GM18502 (cell line): ENCODE measurements at regions not wholly inside any gene's neighbourhood (a gene's known extent, or its start where the extent isn't known, plus 50 kb on each side); places are given as distances from the start of the nearest gene placed in this dataset.
"Not testable (repeated sequence)": the region's sequence is repeated elsewhere in the genome, so short reads cannot be mapped to it uniquely, and the experiment has no call there.

Source experiments
- ATAC-seq: cut with Tn5 transposase; IDR thresholded peaks from one replicate; pipeline ENCODE4 v1.9.1; 2021; ENCODE audit warnings: mild to moderate bottlenecking; ENCODE audit not compliant: unreplicated experiment, poor library complexity

DNA sequence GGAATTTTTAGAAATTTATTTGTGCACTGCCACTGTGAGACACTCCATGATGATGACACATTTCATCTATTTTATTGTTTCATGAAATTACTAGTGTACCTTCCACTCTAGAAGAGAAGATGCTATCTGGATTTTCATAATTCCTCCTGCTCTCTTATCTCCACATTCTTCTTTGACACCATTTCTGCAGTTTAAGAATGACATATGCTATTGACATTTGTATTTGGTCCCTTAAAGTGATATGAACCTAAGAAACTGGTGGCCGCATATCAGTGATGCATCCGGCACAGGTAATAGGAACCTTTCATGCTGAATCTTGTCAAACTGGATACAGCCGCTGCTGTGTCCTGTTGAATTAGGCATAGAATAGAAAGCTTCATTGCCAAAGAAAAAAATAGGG is 696.3 kb downstream of the TMEM121 start:
- ATAC-seq = no peak

DNA sequence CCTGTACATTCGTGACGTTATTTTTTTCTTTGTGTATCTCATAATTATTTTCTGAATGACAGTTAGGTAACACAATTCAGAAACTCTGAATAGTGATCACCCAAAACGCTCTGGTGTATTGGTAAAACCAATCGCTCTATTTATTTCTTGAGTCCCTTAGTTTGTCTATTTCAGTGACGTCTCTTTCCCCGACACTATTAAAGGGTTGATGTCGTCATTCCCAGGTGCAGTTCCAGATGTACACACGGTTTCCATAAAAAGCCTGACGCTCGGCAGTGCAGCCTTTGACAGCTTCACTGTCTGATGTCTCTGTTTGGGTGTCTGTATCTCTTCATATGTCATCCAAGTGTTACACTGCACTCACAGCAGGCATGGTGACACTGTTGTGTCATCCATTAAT is 701.4 kb downstream of the TMEM121 start:
- no peak for ATAC-seq

DNA sequence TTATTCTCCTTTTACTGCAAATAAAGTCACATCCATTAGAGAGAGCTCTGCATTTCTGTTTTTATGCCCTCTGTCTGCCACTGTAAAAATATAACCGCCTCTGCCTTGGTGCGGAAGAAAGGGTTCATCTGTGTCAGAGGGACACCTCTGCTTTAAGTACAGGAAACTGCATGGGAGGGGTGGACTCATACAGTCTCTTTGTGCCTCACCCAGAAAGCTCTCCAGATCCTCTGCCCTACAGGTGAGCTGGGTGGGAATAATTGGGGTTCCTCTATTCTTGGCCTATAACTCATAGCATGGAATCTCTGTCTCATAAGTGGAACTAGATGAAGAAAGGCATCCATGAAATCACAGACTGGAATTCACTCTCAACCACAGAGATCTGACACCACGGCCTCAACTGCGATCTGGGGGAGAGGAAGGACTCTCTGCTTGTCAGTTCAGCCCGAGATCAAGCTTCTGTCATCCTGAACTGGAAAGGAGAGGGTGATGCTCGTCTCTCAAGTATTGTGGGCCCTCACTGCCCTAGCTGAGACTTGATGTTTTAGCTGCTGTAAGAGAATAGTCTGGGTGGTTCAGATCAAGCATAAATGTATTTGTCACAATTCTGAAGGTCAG is 702.3 kb downstream of the TMEM121 start:
- no peak for ATAC-seq

DNA sequence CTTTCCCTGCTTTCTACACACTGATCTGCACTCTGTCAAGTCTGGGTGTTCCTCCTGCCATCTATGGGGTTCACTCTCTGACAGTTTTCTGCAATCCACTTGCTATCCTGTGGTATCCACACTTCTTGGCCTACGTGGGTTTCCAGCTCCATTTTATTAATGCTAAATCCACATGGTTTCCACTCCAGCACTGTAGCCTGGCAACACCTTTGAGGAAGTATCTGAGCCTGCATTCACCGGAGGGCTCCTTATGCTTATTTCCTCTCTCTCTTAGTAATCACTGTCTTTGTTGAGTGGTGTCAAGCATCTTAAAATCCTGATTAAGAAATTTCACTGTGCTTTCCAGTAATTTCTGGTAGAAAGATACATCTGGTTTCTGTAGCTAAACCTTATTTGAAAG is 703.7 kb downstream of the TMEM121 start:
- ATAC-seq = no peak

DNA sequence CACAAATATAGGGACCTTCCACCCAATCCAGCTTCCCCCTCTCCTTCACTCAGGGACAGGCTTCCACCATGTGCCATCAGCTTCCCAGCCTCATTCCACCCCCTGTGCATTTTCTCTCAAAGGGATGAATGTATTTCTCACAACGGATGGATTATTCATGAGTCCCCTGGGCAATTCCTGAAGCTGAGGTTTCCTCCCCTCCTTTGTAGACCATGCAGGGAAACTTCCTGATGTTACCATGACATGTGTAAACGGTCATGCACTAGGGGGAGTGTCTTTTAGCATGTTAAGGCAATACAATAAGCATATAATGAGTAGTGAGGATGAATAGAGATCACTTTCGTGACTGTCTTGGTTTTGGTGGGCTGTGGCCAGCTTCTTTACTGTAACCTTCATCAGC is 706.8 kb downstream of the TMEM121 start:
- ATAC-seq = not testable (repeated sequence)

DNA sequence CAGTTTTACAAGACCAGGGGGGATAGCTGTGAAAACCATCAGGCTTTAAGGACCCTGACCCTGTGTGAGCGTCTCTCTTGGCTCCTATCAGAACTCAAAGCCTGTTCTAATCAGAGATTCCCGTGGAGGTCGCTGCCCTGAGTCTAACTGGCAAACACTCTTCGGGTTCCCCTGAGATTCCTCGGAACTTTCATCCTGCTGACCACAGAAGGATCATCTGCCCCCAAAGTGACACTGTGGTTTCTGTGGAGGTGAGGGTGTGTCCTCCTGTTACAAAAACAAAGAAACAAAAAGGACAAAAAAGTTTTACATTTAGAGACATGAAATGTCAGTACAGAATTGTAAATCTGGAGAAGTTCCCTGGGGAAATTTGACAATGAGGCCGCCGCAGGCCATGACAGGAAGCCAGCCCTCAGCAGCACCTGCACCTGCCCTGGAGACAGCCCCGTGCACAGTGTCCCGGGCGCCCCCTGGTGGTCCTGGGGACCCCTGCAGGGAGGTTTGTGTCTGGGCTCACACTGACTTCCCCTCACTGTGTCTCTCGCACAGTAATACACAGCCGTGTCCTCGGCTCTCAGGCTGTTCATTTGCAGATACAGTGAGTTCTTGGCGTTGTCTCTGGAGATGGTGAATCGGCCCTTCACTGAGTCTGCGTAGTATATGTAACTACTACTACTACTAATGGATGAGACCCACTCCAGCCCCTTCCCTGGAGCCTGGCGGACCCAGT is 708.3 kb downstream of the TMEM121 start:
- ATAC-seq = not testable (repeated sequence)

DNA sequence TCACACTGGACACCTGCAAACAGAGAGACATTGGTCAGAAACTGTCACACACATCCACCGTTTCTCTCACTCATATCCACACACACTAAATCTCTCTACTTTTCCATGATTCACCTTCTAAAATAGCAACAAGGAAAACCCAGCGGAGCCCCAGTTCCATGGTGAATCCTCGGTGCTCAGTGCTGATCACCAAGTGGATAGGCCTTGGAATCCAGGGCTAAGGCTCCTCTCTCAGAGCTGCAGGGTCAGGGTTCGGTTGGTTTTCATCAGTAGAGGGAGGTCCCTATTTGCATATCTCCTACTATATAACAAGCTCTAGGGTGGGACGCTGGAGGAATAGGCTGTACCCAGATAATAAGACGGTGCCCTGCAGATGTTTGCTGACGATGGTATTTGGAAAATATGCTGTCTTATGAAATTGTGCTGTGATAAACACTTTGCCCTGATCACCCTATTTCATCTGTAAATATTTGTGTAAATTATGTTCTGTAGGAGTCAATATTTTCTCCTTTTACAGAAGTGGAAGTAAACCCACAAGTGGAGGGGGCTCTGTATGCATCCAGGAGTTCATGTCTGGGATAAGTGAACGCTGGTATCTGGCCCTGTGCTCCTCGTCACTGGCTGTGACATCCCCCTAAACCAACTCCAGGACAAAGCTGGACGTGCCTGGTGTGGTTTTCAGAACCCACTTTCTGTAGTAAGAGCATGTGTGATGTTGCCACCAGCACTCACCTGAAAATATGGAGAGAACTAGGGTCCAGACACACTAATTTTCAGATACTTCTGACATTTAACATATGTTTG is 709.2 kb downstream of the TMEM121 start:
- ATAC-seq = no peak

DNA sequence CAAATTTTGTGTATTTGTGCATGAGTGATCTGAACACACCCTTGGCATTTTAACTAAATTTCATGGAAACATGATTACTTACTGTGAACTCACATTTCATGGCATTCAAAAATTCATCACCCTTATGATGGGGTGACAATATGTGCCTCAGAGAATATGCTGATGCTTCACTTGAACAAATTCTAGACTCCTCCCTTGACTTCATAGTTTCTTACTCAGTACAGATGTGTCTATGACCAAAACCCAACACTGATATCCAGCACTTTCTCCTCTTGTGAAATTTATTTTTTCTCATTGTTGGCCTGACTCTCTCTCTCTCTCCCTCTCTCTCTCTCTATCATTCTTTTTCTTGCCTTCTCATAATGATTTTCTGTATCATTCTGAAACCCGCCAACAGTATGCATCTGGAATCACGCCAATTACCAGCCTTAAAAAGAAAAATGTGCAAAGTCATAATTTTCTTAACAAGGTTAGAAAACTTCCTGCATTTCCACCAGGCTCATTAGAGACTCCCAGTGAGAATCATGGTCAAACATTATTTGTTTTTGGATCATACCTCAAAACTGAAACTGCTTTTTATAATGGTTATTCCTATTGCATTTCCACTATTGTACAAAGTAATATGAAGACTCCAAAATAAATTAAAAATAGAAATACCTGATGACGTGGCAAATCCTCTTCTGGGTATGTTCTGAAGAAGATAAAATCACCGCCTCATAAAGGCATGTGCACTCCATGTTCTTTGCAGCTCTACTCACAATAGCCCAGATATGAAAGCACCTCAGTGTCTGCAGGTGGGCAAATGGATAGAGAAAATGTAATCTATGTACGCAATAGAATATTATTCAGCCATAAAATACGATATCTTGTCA is 722.2 kb downstream of the TMEM121 start:
- ATAC-seq = no peak

DNA sequence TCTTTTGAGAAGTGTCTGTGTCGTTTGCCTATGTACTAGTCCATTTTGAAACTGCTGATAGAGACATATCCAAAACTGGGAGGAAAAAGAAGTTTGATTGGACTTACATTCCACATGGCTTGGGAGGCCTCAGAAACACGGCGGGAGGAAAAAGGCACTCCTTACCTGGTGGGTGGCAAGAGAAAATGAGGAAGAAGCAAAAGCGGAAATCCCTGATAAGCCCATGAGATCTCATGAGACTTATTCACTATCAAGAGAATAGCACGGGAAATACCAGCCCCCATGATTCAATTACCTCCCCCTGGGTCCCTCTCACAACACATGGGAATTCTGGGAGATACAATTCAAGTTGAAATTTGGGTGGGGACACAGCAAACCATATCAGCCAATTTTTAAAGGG is 727.6 kb downstream of the TMEM121 start:
- not testable (repeated sequence) for ATAC-seq

DNA sequence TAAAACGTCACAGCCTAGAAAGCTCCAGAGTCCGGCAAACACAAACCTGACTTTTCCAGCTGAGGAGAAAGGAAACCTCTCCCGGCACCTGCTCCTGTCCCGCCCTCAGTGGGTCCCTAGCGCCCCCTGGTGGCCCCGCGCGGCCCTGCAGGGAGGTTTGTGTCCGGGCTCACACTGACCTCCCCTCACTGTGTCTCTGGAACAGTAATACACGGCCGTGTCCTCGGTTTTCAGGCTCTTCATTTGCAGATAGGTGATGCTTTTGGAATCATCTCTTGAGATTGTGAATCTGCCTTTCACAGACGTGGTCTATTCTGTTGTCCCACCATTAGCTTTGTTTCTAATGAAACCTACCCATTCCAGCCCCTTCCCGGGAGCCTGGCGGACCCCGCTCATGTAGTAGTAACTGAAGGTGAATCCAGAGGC is 731.2 kb downstream of the TMEM121 start:
- not testable (repeated sequence) for ATAC-seq

DNA sequence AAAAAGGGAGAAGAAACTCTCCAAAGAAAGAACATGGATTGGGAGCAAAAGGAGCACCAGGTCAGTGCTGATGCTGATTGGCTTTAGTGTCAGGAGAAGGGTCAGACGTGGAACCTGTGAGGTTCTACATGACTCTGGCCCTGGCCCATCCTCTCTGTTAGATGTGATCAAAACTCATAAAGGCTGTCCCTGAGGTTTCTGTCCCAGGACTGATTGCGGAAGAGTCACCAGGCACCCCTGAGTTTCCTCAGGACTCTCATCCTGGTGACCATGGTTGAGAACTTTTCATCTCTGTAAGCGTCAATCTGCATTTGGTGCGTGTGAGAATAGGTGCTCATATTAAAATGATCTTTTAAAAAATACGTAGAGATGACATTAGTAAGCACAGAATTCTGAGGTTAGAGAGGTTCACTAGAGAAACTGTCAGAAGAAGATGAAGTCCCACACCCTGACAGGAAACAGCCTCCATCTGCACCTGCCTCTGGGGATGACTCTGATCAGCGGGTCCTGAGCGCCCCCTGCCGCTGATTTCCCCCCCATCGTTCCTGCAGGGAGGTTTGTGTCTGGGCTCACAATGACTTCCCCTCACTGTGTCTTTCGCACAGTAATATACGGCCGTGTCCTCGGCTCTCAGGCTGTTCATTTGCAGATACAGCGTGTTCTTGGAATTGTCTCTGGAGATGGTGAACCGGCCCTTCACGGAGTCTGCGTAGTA is 741.8 kb downstream of the TMEM121 start:
- ATAC-seq = no peak

DNA sequence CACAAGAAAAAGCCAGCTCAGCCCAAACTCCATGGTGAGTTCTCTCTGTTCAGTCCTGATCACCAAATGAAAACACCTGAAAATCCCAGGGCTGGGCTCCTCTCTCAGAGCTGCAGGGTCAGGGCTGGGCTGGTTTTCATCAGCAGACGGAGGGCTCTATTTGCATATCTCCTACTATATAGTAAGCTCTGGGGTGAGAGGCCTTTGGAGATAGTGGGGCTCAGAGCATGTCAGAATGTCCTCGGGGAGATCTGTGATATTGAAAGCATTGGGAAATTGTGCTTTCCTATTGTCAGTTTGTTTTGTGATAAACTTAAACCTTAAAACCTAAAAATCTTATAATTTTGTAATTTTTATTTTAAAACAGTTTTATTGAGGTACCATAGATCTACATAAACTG is 742.6 kb downstream of the TMEM121 start:
- no peak for ATAC-seq

DNA sequence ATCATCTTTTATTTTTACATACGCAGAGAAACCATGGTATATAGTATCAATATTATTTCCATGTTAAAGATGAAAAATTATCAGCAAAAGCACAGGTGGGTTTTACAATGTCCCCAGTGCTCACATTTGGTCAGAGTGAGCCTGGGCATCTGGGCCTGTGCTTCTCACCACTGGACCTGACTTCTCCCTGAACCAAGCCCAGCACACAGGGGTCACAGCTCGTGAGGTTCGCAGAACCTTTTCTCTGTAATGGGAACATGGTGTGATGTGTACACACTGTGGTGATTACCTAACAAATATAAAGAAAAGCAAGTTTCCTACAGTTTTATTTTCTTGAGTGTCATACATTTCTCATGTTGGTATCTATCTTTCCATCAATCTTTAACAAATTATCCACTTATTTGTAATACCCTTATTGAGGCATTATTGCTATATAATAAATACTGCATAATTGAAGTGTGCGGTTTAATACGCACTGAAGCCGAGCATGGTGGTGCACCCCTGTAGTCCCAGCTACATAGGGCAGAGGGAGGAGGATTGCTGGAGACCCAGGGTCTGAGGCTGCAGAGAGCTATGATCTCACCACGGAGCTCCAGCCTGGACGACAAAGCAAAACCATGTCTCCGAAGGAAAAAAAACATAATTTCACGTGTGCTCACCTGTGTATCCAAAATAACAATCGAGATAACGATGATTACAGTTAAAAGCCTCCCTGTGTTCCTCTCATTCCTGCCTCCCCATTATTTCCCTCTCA is 743.2 kb downstream of the TMEM121 start:
- no peak for ATAC-seq

DNA sequence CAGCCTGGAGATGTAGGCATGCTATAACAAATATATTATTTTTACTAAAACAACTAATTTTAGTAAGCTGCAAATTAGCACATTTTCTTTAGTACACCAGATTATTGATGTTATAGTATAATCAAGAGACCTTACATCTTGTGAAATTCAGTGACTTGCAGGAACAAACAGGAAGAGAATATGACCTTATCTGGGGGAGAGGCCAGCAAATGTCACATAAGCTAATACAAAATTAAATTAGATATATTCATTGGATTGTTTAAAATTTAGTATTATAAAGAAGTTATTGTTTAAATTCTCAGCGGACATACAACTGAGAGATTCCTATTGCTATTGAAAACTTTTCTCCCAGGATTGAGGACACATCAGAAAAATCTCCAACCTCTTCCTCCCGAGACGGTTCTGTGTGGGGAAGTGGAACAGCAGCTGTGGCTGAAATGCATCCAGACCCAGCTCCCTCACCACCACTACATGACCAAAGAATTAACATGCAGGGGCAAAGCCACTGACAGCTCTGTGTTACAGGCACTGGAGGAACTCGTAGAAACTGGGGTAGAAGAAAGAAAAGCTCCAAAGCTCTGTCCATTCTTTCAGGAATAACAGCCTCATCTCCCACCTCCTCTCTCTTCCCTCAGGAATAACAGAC is 744.2 kb downstream of the TMEM121 start:
- ATAC-seq = not testable (repeated sequence)

DNA sequence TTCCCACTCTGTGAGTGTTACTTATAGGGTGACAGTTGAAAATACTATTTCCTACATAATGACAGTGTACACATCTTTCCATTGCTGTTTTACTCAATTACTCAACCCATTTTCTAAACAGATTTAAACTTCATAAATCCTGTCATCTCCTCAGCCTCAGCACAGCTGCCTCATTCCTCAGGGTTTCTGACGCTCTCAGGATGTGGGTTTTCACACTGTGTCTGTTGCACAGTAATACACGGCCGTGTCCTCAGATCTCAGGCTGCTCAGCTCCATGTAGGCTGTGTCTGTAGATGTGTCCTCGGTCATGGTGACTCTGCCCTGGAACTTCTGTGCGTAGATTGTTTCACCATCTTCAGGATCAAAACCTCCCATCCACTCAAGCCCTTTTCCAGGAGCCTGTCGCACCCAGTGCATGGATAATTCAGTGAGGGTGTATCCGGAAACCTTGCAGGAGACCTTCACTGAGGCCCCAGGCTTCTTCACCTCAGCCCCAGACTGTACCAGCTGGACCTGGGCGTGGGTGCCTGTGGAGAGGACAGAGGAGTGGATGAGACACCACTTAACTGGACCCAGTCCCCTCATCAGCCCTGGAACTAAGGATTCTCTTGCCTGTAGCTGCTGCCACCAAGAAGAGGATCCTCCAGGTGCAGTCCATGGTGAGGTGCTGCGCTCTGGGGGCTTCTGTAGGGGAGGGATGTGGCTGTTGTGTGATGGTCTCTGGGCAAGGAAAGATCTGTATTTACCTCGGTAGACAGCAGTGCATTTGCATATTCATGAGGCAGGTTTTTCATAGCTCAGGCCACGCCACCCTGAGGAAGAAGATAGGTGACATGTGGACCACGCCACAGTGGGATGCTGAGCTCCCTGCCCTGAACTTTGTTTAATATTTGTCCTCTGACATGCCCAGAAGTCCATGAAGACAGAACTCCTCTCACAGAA is 750.2 kb downstream of the TMEM121 start:
- no peak for ATAC-seq

DNA sequence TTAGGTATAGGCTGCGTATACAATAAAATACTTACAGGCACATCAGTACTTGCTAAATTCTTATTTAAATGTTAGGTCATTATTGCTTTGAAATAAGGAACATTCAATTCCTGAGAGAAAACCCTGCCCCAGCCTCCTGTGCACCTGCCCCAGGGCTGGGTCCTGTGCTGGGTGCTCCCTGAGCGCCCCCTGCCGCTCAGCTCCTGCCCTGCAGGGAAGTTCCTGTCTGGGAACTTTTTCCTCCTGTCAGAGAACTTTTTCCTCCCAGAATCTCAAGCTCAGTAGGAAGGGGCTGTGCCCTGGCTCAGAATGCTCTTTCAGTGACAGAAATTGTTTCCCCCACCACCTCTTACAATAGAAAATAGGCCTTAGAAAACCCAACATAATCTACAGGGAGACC is 751.1 kb downstream of the TMEM121 start:
- no peak for ATAC-seq

DNA sequence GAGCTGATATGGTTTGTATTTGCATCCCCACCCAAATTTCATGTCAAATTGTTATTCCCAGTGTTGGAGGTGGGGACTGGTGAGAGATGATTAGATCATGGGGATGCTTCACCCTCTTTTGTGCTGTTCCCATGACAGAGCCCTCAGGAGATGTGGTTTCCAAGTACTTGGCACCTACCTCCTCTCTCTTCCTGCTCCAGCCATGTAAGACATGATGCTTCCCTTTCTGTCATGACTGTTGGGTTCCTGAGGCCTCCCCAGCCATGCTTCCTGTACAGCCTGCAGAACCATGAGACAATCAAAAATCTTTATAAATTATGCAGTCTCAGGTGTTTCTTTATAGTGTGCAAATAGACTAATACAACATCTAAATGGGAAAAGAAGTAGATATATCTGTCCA is 754.5 kb downstream of the TMEM121 start:
- ATAC-seq = no peak
